ENCODE measurements at regions not wholly inside any gene's neighbourhood (a gene's known extent, or its start where the extent isn't known, plus 50 kb on each side); places are given as distances from the start of the nearest gene placed in this dataset.

DNA sequence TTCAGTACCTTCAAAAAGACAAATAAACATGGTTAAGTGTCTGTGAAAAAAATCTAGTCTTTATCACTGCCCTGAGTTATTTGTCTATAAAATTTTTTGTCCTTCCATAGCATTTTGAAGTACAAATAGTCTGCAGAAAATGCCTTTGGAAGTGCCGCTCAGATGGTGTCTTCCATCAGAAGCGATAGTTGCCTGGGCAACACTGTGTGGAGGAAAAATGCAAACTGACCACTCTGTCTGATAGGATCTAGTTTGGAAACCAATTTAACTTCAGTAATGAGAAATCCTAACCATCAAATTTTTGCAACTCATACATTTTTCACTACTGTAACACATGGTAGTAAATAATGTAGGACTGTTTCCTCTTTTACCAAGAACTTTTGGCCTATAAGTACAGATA, 449.9 kb downstream of the PRELID2 start:
- in situ Hi-C loops (cut with MboI): no loop called here
- 0% methylated on average over 2 of the region's 2 CpGs for WGBS (ENCODE audit: insufficient coverage, low coverage, missing lambda C conversion rate)
- intact Hi-C loops (cut with micrococcal nuclease): no loop called here

DNA sequence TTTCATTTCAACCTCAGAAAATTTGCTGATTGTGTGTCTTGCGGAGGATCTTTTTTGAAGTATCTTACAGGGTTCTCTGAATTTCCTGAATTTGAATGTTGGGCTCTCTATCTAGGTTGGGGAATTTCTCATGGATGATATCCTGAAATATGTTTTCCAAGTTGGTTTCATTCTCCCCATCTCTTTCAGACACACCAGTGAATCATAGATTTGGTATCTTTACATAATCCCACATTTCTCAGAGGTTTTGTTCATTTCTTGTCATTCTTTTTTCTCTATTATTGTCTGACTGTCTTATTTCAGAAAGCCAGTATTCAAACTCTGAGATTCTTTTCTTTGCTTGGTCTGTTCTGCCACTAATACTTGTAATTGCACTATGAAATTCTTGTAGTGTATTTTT, 456.9 kb downstream of the PRELID2 start:
- no peak overlapping the region for H3K4me3 ChIP-seq
- FAIRE-seq (no peak), DNase-seq (ENCODE audit: extremely low read depth in 1 of 4, low spot score in 3 of 4) (no peak), ATAC-seq (no peak)
- no peak overlapping the region for H3K4me2 ChIP-seq (ENCODE audit: insufficient read depth, low read length)
- H3K27ac ChIP-seq (ENCODE audit: extremely low read depth, low read depth, low read length): no peak overlapping the region
- H2AFZ ChIP-seq (ENCODE audit: low read depth, low read length): no peak overlapping the region
- CTCF ChIA-PET (ENCODE audit: low intra/inter-chr PET ratio): no interaction called here
- TF ChIP-seq ARID2 (IDR thresholded peaks at IDR 0.05): no peak
- TF ChIP-seq FOXA3 (CRISPR knock-in tag; conservative IDR thresholded peaks at IDR 0.05 in 1 of 2, IDR thresholded peaks at IDR 0.05 in 1 of 2): no peak
- TF ChIP-seq ZNF175 (CRISPR knock-in tag; IDR thresholded peaks at IDR 0.05; ENCODE audit: low read depth): no peak
- no peak for TF ChIP-seq SRSF7 (optimal IDR thresholded peaks at IDR 0.05; ENCODE audit: low read depth, low read length)
- TF ChIP-seq, protein P1, sequence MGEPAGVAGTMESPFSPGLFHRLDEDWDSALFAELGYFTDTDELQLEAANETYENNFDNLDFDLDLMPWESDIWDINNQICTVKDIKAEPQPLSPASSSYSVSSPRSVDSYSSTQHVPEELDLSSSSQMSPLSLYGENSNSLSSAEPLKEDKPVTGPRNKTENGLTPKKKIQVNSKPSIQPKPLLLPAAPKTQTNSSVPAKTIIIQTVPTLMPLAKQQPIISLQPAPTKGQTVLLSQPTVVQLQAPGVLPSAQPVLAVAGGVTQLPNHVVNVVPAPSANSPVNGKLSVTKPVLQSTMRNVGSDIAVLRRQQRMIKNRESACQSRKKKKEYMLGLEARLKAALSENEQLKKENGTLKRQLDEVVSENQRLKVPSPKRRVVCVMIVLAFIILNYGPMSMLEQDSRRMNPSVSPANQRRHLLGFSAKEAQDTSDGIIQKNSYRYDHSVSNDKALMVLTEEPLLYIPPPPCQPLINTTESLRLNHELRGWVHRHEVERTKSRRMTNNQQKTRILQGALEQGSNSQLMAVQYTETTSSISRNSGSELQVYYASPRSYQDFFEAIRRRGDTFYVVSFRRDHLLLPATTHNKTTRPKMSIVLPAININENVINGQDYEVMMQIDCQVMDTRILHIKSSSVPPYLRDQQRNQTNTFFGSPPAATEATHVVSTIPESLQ (CRISPR knock-in tag; IDR thresholded peaks at IDR 0.05): no peak
- TF ChIP-seq DMBX1 (CRISPR knock-in tag; IDR thresholded peaks at IDR 0.05; ENCODE audit: borderline replicate concordance): no peak
- TF ChIP-seq ZNF668 (CRISPR knock-in tag; IDR thresholded peaks at IDR 0.05): no peak
- no peak for TF ChIP-seq ZNF584 (CRISPR knock-in tag; IDR thresholded peaks at IDR 0.05; ENCODE audit: low read depth)
- TF ChIP-seq DACH1 (IDR thresholded peaks at IDR 0.05; ENCODE audit: partially characterized antibody): no peak
- TF ChIP-seq TCF7 (IDR thresholded peaks at IDR 0.05; ENCODE audit: borderline replicate concordance): no peak
- TF ChIP-seq CBX5 (IDR thresholded peaks at IDR 0.05; ENCODE audit: borderline replicate concordance, low read depth): no peak
- no peak for TF ChIP-seq SUPT5H (IDR thresholded peaks at IDR 0.05)
- no peaks in the 10 kb centered on the region for H3K9me1 ChIP-seq (ENCODE audit: control insufficient read depth, insufficient read depth, low read length)
- no peaks in the 10 kb centered on the region for H3K27me3 ChIP-seq (ENCODE audit: control insufficient read depth in 2 of 2, insufficient read depth in 2 of 2, low read length in 2 of 2)
- no peaks in the 10 kb centered on the region; the same call in 1 of the 2 replicates for H3K9me3 ChIP-seq (replicated peaks; ENCODE audit: control insufficient read depth, insufficient read depth, low read depth, low read length)
- no peaks in the 10 kb centered on the region for H3K4me1 ChIP-seq (replicated peaks in 1 of 2; ENCODE audit: control insufficient read depth in 2 of 2, insufficient read depth in 2 of 2, low read length in 2 of 2)
- no peak overlapping the region for H3K9ac ChIP-seq (ENCODE audit: insufficient read depth in 1 of 2, low read depth in 2 of 2, low read length in 2 of 2)
- in situ Hi-C loops (cut with MboI): no loop called here
- no TSS peak for BruUV-seq (replicated peaks)
- POLR2A ChIA-PET: no interaction called here
- intact Hi-C loops (cut with micrococcal nuclease): no loop called here
- WGBS (ENCODE audit: insufficient coverage, low coverage, missing lambda C conversion rate): 0% methylated on average over 1 of the region's 1 CpG
- H4K20me1 ChIP-seq (replicated peaks; ENCODE audit: control insufficient read depth, insufficient read depth, low read length): no peaks in the 10 kb centered on the region
- no peaks in the 10 kb centered on the region for H3K36me3 ChIP-seq (ENCODE audit: control insufficient read depth, insufficient read depth, low read length)
- no peaks in the 10 kb centered on the region for H3K79me2 ChIP-seq (ENCODE audit: control insufficient read depth, insufficient read depth, low read length)

More for the DNA sequence above, 449.9 kb downstream of the PRELID2 start:
- no peak for FAIRE-seq
- POLR2A ChIA-PET: no interaction called here
- Histone ChIP-seq H3K9me1 (ENCODE audit: control insufficient read depth, insufficient read depth, low read length) (no peaks in the 10 kb centered on the region), H3K4me1 (replicated peaks in 1 of 2; ENCODE audit: control insufficient read depth in 2 of 2, insufficient read depth in 2 of 2, low read length in 2 of 2) (no peaks in the 10 kb centered on the region), H3K4me2 (ENCODE audit: insufficient read depth, low read length) (no peak overlapping the region), H4K20me1 (replicated peaks; ENCODE audit: control insufficient read depth, insufficient read depth, low read length) (no peaks in the 10 kb centered on the region), H3K27ac (ENCODE audit: extremely low read depth, low read depth, low read length) (no peak overlapping the region), H3K36me3 (ENCODE audit: control insufficient read depth, insufficient read depth, low read length) (no peaks in the 10 kb centered on the region), H3K4me3 (no peak overlapping the region), H3K27me3 (ENCODE audit: control insufficient read depth in 2 of 2, insufficient read depth in 2 of 2, low read length in 2 of 2) (no peaks in the 10 kb centered on the region), H3K79me2 (ENCODE audit: control insufficient read depth, insufficient read depth, low read length) (no peaks in the 10 kb centered on the region), H2AFZ (ENCODE audit: low read depth, low read length) (no peak overlapping the region), H3K9me3 (replicated peaks; ENCODE audit: control insufficient read depth, insufficient read depth, low read depth, low read length) (no peaks in the 10 kb centered on the region), H3K9ac (ENCODE audit: insufficient read depth in 1 of 2, low read depth in 2 of 2, low read length in 2 of 2) (no peak overlapping the region)
- CTCF ChIA-PET (ENCODE audit: low intra/inter-chr PET ratio): no interaction called here
- no peak for DNase-seq (ENCODE audit: extremely low read depth in 1 of 4, low spot score in 3 of 4)
- BruUV-seq (replicated peaks): no TSS peak
- ATAC-seq: no peak
- peak; percentile 23; the same call in 1 of the 2 replicates for TF ChIP-seq RFX1 (IDR thresholded peaks at IDR 0.05)
- TF ChIP-seq, protein P2, sequence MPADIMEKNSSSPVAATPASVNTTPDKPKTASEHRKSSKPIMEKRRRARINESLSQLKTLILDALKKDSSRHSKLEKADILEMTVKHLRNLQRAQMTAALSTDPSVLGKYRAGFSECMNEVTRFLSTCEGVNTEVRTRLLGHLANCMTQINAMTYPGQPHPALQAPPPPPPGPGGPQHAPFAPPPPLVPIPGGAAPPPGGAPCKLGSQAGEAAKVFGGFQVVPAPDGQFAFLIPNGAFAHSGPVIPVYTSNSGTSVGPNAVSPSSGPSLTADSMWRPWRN (IDR thresholded peaks at IDR 0.05; ENCODE audit: low read depth): no peak

Data from K562 (cell line).